ENCODE measurements at regions not wholly inside any gene's neighbourhood (a gene's known extent, or its start where the extent isn't known, plus 50 kb on each side); places are given as distances from the start of the nearest gene placed in this dataset.

DNA sequence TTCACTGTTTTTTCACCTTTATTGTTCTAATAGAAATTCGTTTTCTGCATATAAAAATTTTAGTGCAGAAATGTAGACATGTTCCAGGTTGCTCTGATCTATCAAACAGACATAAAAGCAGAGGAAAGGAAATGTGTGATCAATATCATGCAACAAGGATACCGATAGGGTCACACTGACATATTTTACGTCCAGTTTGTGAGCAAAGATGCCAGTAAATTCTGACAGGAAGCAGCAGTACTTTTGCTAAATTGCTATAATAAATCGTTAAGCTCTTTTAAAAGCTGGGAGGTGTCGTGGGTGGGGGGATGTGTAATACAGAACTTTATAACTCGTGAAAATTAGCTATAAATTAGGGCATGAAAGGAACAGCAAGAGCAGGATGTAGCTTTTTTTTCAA lies 955.2 kb downstream of the BRINP3 start:
- no peak for TF ChIP-seq CTCF (IDR thresholded peaks at IDR 0.05; ENCODE audit: borderline replicate concordance)
- no peak overlapping the region for H3K4me3 ChIP-seq
- H3K27ac ChIP-seq (replicated peaks), result no peak overlapping the region
- no peak for DNase-seq
- H3K27me3 ChIP-seq (ENCODE audit: low read depth), result no peaks in the 10 kb centered on the region
- peaks cover 13% of the 10 kb centered on the region for H3K9me3 ChIP-seq (replicated peaks)
- intact Hi-C loops (cut with micrococcal nuclease), result no loop called here
- no peaks in the 10 kb centered on the region for H3K36me3 ChIP-seq
- H3K4me1 ChIP-seq, result no peaks in the 10 kb centered on the region

GRCh38 chr1:189524501-189524900 lies 953.2 kb downstream of the BRINP3 start:
- TF ChIP-seq CTCF (IDR thresholded peaks at IDR 0.05; ENCODE audit: borderline replicate concordance), result no peak
- Histone ChIP-seq H3K36me3 (no peaks in the 10 kb centered on the region), H3K27me3 (ENCODE audit: low read depth) (no peaks in the 10 kb centered on the region), H3K27ac (replicated peaks) (no peak overlapping the region), H3K4me3 (no peak overlapping the region), H3K9me3 (replicated peaks) (no peaks in the 10 kb centered on the region), H3K4me1 (no peaks in the 10 kb centered on the region)
- intact Hi-C loops (cut with micrococcal nuclease), result no loop called here
- no peak for DNase-seq

DNA sequence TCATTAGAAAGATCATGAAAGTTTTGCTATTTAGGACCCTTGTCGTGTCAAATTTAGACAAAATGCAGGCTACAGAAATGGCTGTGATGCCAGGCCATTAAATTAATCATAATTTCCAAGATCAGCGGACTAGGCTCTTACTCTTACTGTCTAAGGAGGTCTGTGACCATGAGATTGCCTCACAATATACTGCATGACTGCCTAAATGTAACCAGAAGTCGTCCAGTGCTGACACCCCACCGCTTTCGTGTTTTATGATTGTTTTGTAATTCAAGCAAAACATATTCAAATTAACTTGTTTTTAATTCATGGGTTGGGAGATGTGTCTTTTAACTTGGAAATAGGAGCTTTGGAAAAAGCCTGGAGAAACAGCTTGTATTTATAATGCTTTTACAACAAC lies 947.5 kb downstream of the BRINP3 start:
- intact Hi-C loops (cut with micrococcal nuclease), result no loop called here

GRCh38 chr1:189538271-189538670 lies 939.4 kb downstream of the BRINP3 start:
- no peak overlapping the region for H3K27ac ChIP-seq (replicated peaks)
- DNase-seq, result no peak
- H3K4me3 ChIP-seq, result no peak overlapping the region
- no peaks in the 10 kb centered on the region for H3K9me3 ChIP-seq (replicated peaks)
- TF ChIP-seq CTCF (IDR thresholded peaks at IDR 0.05; ENCODE audit: borderline replicate concordance), result no peak
- intact Hi-C loops (cut with micrococcal nuclease), result no loop called here
- H3K4me1 ChIP-seq, result no peaks in the 10 kb centered on the region
- H3K36me3 ChIP-seq, result no peaks in the 10 kb centered on the region
- no peaks in the 10 kb centered on the region for H3K27me3 ChIP-seq (ENCODE audit: low read depth)

More for the DNA sequence above, 947.5 kb downstream of the BRINP3 start:
- Histone ChIP-seq H3K36me3 (no peaks in the 10 kb centered on the region), H3K4me3 (no peak overlapping the region), H3K27me3 (ENCODE audit: low read depth) (no peaks in the 10 kb centered on the region), H3K9me3 (replicated peaks) (no peaks in the 10 kb centered on the region), H3K4me1 (no peaks in the 10 kb centered on the region), H3K27ac (replicated peaks) (no peak overlapping the region)
- no peak for DNase-seq
- no peak for TF ChIP-seq CTCF (IDR thresholded peaks at IDR 0.05; ENCODE audit: borderline replicate concordance)

- intact Hi-C loops (cut with micrococcal nuclease), result no loop called here
- H3K4me1 ChIP-seq, result no peaks in the 10 kb centered on the region
- H3K4me3 ChIP-seq, result no peak overlapping the region
- TF ChIP-seq CTCF (IDR thresholded peaks at IDR 0.05; ENCODE audit: borderline replicate concordance), result no peak
- no peak overlapping the region for H3K27ac ChIP-seq (replicated peaks)
- H3K9me3 ChIP-seq (replicated peaks), result peaks cover 12% of the 10 kb centered on the region
- DNase-seq, result no peak
- no peaks in the 10 kb centered on the region for H3K36me3 ChIP-seq
- H3K27me3 ChIP-seq (ENCODE audit: low read depth), result no peaks in the 10 kb centered on the region
Measured at GRCh38 chr1:189550498-189550897, 927.2 kb downstream of the BRINP3 start.

DNA sequence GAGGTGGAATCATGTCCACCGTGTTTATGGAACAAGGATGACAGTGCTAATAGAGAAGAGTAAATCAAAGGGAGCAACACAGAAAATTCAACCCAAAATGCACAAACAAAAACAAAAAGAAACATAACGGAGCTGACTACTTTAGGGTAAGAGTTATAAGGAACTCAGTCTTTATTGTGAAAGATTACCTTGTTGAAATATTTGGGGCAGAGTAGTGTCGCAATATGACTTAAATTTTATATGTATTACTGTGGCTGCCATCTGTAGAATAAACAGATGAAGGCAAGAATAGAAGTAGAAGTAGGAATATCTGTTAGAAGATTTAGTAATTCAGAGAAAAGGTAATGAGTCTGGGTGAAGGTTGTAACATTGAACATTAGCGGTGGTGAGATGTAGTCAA lies 913.9 kb downstream of the BRINP3 start:
- no peaks in the 10 kb centered on the region for H3K9me3 ChIP-seq (replicated peaks)
- H3K4me3 ChIP-seq, result no peak overlapping the region
- no peaks in the 10 kb centered on the region for H3K4me1 ChIP-seq
- no peak for TF ChIP-seq CTCF (IDR thresholded peaks at IDR 0.05; ENCODE audit: borderline replicate concordance)
- H3K27me3 ChIP-seq (ENCODE audit: low read depth), result no peaks in the 10 kb centered on the region
- DNase-seq, result no peak
- intact Hi-C loops (cut with micrococcal nuclease), result no loop called here
- no peaks in the 10 kb centered on the region for H3K36me3 ChIP-seq
- no peak overlapping the region for H3K27ac ChIP-seq (replicated peaks)
